Psoas muscle (tissue), 7 donors: ENCODE measurements at regions not wholly inside any gene's neighbourhood (a gene's known extent, or its start where the extent isn't known, plus 50 kb on each side); places are given as distances from the start of the nearest gene placed in this dataset.

Source experiments
- ATAC-seq, 4 donors: fragments of 200-7000 bp; cut with Tn5 transposase; one replicate each; pipeline ENCODE4 v1.9.1; 2020; ENCODE audit warnings: moderate library complexity in 3 of 4, mild to moderate bottlenecking in 2 of 4
- DNase-seq, 2 donors: peaks; one replicate each; pipeline ENCODE4 v3.0.0-alpha.2; 2020
- H3K27ac ChIP-seq: fragments of 200-600 bp; one replicate; pipeline ENCODE4 v1.8.0; 2022
- H3K27me3 ChIP-seq, 3 donors: fragments of 200-600 bp in 1 of 3; one replicate each; pipeline versions ENCODE4 v1.6.1 to v1.8.0; 2013 to 2022; ENCODE audit warnings: low read length in 2 of 3, mild to moderate bottlenecking in 2 of 3, moderate library complexity in 1 of 3; ENCODE audit not compliant: insufficient read depth in 3 of 3
- H3K36me3 ChIP-seq, 2 donors: fragments of 200-600 bp in 1 of 2; one replicate each; pipeline versions ENCODE4 v1.6.1 to v1.8.0; 2013 to 2022; ENCODE audit warnings: low read depth in 1 of 2, mild to moderate bottlenecking in 1 of 2, moderate library complexity in 1 of 2; ENCODE audit not compliant: insufficient read depth in 1 of 2
- H3K4me1 ChIP-seq: fragments of 200-600 bp; one replicate; pipeline ENCODE4 v1.8.0; 2022
- H3K4me3 ChIP-seq: fragments of 200-600 bp; one replicate; pipeline ENCODE4 v1.8.0; 2022; ENCODE audit warnings: mild to moderate bottlenecking
- H3K9me3 ChIP-seq: fragments of 200-600 bp; one replicate; pipeline ENCODE4 v1.8.0; 2022
- CTCF ChIP-seq: fragments of 200-600 bp; IDR thresholded peaks from one replicate; pipeline ENCODE4 v1.8.0; 2022; ENCODE audit warnings: antibody characterized with exemption
- WGBS, 3 donors: extraction: QIAGEN DNeasy Blood & Tissue Kit; methylation state at CpG; one replicate each; pipeline versions ENCODE4 v1.1.6 to v1.1.7; 2013; 5-methylcytosine and 5-hydroxymethylcytosine counted together
- intact Hi-C, 2 donors: fragments of 100-400 bp; cut with DNase I; formaldehyde crosslinking; loops; one replicate each; pipeline versions ENCODE4 v1.11.0 to v1.14.2; 2022
- donor health status: healthy with polysubstance abuse.
- donor health status: DM: no; HTN: no; CAD: no; lungs with moderate emphysema.
- donor health status: Bipolar disorder and iron deficiency.
- donor health status: healthy.
- donor health status: DM: yes; HTN: yes; CAD: no.
- donor health status: DM: no; HTN: no; CAD: no.
- donor health status: DM: yes; HTN: yes; CAD: no.

- no peak for TF ChIP-seq CTCF
- ATAC-seq (no peak), DNase-seq (no peak)
- intact Hi-C loops: no loop called here
- H3K9me3 ChIP-seq: no peaks in the 10 kb centered on the region
- peaks cover 23% of the 10 kb centered on the region for H3K4me1 ChIP-seq
- H3K27ac ChIP-seq: no peak overlapping the region
- H3K27me3 ChIP-seq: no peaks in the 10 kb centered on the region
- no peaks in the 10 kb centered on the region for H3K36me3 ChIP-seq
- no peak overlapping the region for H3K4me3 ChIP-seq
- 82 to 88% (median 87%) methylated on average over 2 of the region's 2 CpGs for WGBS, 3 donors
Observed at GRCh38 chr6:106788761-106789160, 159.4 kb downstream of the QRSL1 start.

GRCh38 chr6:106787327-106788196 lies 158.2 kb downstream of the QRSL1 start:
- no peak for ATAC-seq
- H3K4me1 ChIP-seq: peaks cover 15% of the 10 kb centered on the region
- no peak for TF ChIP-seq CTCF
- no peaks in the 10 kb centered on the region for H3K36me3 ChIP-seq
- H3K27ac ChIP-seq: no peak overlapping the region
- no peaks in the 10 kb centered on the region for H3K9me3 ChIP-seq
- WGBS, 3 donors: 83 to 91% (median 88%) methylated on average over 11 of the region's 11 CpGs
- H3K27me3 ChIP-seq: no peaks in the 10 kb centered on the region
- intact Hi-C loops: no loop called here
- H3K4me3 ChIP-seq: no peak overlapping the region
- DNase-seq: no peak

- no peak overlapping the region for H3K27ac ChIP-seq
- ATAC-seq: no peak
- WGBS, 3 donors: 76 to 83% (median 80%) methylated on average over 4 of the region's 4 CpGs
- no peaks in the 10 kb centered on the region for H3K4me1 ChIP-seq
- H3K27me3 ChIP-seq: no peaks in the 10 kb centered on the region
- H3K36me3 ChIP-seq: no peaks in the 10 kb centered on the region
- intact Hi-C loops: no loop called here
- TF ChIP-seq CTCF: no peak
- no peak for DNase-seq
- H3K4me3 ChIP-seq: no peak overlapping the region
- no peaks in the 10 kb centered on the region for H3K9me3 ChIP-seq
Observed at GRCh38 chr6:106785298-106785697, 155.9 kb downstream of the QRSL1 start.

GRCh38 chr6:106783640-106784566 lies 154.5 kb downstream of the QRSL1 start:
- ATAC-seq (no peak), DNase-seq (no peak)
- no peaks in the 10 kb centered on the region for H3K4me1 ChIP-seq
- no peaks in the 10 kb centered on the region for H3K27me3 ChIP-seq
- no peak overlapping the region for H3K27ac ChIP-seq
- no peaks in the 10 kb centered on the region for H3K9me3 ChIP-seq
- 78 to 88% (median 84%) methylated on average over 3 of the region's 3 CpGs for WGBS, 3 donors
- no peak for TF ChIP-seq CTCF
- H3K4me3 ChIP-seq: no peak overlapping the region
- H3K36me3 ChIP-seq: no peaks in the 10 kb centered on the region
- intact Hi-C loops: no loop called here
